ENCODE measurements at regions not wholly inside any gene's neighbourhood (a gene's known extent, or its start where the extent isn't known, plus 50 kb on each side); places are given as distances from the start of the nearest gene placed in this dataset.

DNA sequence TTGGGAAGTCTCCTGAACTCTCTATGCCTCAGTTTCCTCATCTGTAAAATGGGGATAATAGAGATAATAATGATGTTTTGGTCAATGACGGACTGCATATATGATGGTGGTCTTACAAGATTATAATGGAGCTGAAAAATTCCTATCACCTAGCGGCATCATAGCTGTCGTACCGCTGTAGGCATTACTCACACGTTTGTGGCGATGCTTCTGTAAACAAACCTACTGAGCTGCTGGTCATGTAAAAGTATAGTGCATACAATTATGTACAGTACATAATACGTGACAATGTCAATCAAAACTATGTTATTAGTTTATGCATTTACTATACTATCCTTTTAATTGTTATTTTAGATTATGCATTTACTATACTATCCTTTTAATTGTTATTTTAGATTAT lies 339.1 kb upstream of the NPVF start:
- H3K36me3 ChIP-seq = no peaks in the 10 kb centered on the region
- no peaks in the 10 kb centered on the region for H3K9me3 ChIP-seq
- H3K27me3 ChIP-seq = no peaks in the 10 kb centered on the region
- intact Hi-C loops (cut with DNase I) = loop anchor here (5.0 kb wide), 2 partner anchors 285 to 310 kb away; no protein-coding TSS in a partner anchor
- DNase-seq = no peak
- H3K4me1 ChIP-seq = no peaks in the 10 kb centered on the region
- no peak overlapping the region for H3K27ac ChIP-seq
- 91 to 94% methylated on average over 7 of the region's 7 CpGs for WGBS, 2 donors
- no peak overlapping the region for H3K4me3 ChIP-seq (replicated peaks in 1 of 3)
- TF ChIP-seq, protein P1, sequence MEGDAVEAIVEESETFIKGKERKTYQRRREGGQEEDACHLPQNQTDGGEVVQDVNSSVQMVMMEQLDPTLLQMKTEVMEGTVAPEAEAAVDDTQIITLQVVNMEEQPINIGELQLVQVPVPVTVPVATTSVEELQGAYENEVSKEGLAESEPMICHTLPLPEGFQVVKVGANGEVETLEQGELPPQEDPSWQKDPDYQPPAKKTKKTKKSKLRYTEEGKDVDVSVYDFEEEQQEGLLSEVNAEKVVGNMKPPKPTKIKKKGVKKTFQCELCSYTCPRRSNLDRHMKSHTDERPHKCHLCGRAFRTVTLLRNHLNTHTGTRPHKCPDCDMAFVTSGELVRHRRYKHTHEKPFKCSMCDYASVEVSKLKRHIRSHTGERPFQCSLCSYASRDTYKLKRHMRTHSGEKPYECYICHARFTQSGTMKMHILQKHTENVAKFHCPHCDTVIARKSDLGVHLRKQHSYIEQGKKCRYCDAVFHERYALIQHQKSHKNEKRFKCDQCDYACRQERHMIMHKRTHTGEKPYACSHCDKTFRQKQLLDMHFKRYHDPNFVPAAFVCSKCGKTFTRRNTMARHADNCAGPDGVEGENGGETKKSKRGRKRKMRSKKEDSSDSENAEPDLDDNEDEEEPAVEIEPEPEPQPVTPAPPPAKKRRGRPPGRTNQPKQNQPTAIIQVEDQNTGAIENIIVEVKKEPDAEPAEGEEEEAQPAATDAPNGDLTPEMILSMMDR (IDR thresholded peaks at IDR 0.05) = no peak
- no peak for TF ChIP-seq POLR2A (IDR thresholded peaks at IDR 0.05)

DNA sequence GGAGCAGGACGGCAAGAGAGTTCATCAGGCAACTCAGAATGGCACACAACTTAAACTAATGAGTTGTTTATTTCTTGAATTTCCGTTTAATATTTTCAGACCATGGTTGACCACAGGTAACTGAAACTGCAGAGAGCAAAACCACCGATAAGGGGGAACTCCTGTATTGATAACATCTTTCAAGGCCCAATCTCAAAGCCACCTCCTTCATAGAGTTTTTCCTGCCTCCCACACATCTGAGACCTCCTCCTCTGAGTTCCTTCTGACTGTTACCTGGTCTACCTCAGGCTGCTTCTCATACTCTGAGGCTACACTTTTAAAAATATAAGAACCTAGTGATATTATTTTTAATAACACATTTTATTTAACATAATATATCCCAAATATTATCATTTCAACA lies 341.5 kb upstream of the NPVF start:
- intact Hi-C loops (cut with DNase I) = loop anchor here (2.0 to 5.0 kb wide), 3 partner anchors 179 to 312 kb away; no protein-coding TSS in a partner anchor
- Histone ChIP-seq H3K9me3 (no peaks in the 10 kb centered on the region), H3K36me3 (no peaks in the 10 kb centered on the region), H3K4me1 (no peaks in the 10 kb centered on the region), H3K27ac (no peak overlapping the region), H3K27me3 (no peaks in the 10 kb centered on the region), H3K4me3 (replicated peaks in 1 of 3) (no peak overlapping the region)
- DNase-seq = no peak
- 88 to 90% methylated on average over 3 of the region's 3 CpGs for WGBS, 2 donors
- TF ChIP-seq POLR2A (IDR thresholded peaks at IDR 0.05) = no peak
- TF ChIP-seq, protein P1 (IDR thresholded peaks at IDR 0.05) = no peak

DNA sequence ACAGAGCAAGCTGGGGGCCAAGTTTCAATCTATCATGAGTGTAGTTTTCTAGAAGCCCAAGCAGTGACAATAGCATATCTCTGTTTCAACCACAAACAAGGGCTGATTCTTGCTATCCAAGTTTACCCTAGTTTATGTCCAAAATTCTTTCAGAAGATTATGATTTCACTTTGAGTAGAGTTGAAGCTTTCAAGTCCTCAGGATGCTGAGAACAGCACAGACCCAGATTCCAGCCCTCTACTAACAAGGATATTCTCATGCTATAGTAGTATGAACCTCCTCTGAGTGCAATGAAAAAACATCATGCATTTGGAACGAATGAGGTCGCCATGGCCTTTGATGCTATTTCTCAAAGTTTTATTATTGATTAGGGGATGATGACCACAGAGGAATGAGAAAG lies 344.1 kb upstream of the NPVF start:
- intact Hi-C loops (cut with DNase I) = no loop called here

DNA sequence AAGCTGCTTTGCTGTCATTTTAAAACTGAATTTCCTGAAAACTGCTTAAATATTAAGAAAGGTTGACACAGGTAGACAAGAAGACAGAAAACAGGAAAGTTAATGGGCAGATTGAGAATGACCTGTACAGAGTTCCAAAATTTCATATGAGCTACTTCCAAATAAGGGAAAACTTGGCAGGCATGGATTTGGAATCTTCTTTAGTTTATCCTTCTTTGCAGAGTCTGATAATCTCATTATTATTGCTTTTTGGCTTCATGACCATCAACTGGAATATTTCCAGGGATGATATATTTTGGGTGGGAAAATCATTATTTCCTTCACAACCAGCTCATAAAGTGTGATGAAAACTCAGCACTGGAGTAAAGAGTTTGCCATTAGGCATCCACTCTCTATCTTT lies 346.5 kb upstream of the NPVF start:
- no peak for DNase-seq
- H3K27ac ChIP-seq = no peak overlapping the region
- no peaks in the 10 kb centered on the region for H3K4me1 ChIP-seq
- H3K36me3 ChIP-seq = no peaks in the 10 kb centered on the region
- H3K27me3 ChIP-seq = no peaks in the 10 kb centered on the region
- intact Hi-C loops (cut with DNase I) = no loop called here
- H3K4me3 ChIP-seq (replicated peaks in 1 of 3) = no peak overlapping the region
- TF ChIP-seq, protein P1 (IDR thresholded peaks at IDR 0.05) = no peak
- no peak for TF ChIP-seq POLR2A (IDR thresholded peaks at IDR 0.05)
- H3K9me3 ChIP-seq = no peaks in the 10 kb centered on the region

More for the DNA sequence above, 344.1 kb upstream of the NPVF start:
- H3K27me3 ChIP-seq = no peaks in the 10 kb centered on the region
- TF ChIP-seq POLR2A (IDR thresholded peaks at IDR 0.05) = no peak
- TF ChIP-seq, protein P1 (IDR thresholded peaks at IDR 0.05) = no peak
- no peaks in the 10 kb centered on the region for H3K9me3 ChIP-seq
- H3K27ac ChIP-seq = no peak overlapping the region
- no peaks in the 10 kb centered on the region for H3K36me3 ChIP-seq
- H3K4me3 ChIP-seq (replicated peaks in 1 of 3) = no peak overlapping the region
- whole genome bisulfite sequencing, 2 donors = 75 to 91% methylated on average over 2 of the region's 2 CpGs
- no peaks in the 10 kb centered on the region for H3K4me1 ChIP-seq
- DNase-seq = no peak

DNA sequence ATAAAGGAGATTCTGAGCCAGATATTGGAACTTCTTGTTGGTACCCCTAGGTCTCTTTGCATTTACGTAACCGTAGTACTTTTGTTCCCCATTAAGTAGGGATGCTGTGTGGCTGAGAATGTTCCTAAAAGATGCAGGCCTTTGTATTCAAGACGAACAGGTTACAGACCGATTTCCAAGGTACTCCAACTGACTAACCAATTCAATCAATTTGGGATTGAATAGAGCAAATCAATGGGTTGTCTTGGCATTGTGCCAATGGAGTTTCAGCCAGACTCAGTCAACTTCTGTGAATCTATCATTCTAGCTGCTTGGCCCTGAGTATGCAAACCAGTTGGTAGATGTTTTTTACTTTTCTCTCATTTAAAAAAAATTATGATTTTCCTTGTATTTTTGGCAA lies 347.3 kb upstream of the NPVF start:
- 89 to 95% methylated on average over 4 of the region's 4 CpGs for WGBS, 2 donors
- DNase-seq = no peak
- Histone ChIP-seq H3K36me3 (no peaks in the 10 kb centered on the region), H3K9me3 (no peaks in the 10 kb centered on the region), H3K27me3 (no peaks in the 10 kb centered on the region), H3K4me3 (replicated peaks in 1 of 3) (no peak overlapping the region), H3K27ac (no peak overlapping the region), H3K4me1 (no peaks in the 10 kb centered on the region)
- intact Hi-C loops (cut with DNase I) = no loop called here
- TF ChIP-seq, protein P1 (IDR thresholded peaks at IDR 0.05) = no peak
- TF ChIP-seq POLR2A (IDR thresholded peaks at IDR 0.05) = no peak
